Raji (cell line): ENCODE measurements at regions not wholly inside any gene's neighbourhood (a gene's known extent, or its start where the extent isn't known, plus 50 kb on each side); places are given as distances from the start of the nearest gene placed in this dataset.

Source experiments
- POLR2A ChIP-seq: IDR thresholded peaks from 2 replicates; pipeline ENCODE4 v1.6.1; 2011; ENCODE audit warnings: low read depth, low read length, control low read depth; ENCODE audit not compliant: insufficient read depth

GRCh38 chr3:106116733-106117489 is 248.1 kb upstream of the CBLB start:
- no peak for TF ChIP-seq POLR2A

- TF ChIP-seq POLR2A: no peak
Measured at GRCh38 chr3:106117490-106117858, 248.7 kb upstream of the CBLB start.

DNA sequence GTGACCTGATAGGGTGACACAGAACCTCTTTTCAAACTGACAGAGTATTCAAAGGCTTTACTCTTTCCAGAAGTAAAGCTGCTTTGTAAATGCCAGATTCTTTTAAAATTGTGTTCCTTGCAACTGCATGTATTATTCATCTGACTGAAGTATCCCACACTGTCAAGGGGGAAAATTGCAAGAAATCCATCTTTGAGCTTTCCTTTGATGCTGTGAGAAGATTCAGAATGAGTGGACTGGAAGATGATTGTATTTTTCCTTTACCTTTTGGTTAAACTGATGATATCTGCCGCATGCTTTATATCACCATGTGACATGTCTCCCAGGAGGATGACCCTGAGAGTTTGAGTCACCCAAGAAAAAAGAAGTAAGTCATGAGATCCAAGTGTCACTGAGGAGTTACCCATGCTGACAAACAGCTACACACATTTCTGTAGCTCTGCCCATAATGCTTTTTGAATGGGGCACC is 250.8 kb upstream of the CBLB start:
- no peak for TF ChIP-seq POLR2A

DNA sequence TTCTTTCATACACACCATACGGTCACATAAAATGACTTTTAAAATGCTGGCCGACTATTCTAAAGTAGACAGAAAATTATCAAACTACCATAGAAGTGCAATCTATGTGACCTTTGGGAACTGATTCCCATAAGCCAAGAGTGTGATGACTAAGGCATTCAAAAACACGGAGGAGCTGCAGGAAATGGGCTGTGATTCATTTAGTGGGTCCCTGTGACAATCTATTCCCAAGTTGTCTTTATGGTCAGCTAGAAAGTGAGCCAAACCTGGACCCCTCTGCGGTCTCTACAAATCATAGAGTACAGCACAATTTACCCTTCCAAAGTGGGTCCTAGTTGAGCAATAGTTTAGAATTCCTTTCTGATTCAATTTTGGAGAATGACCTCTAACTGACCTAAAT is 251.5 kb upstream of the CBLB start:
- no peak for TF ChIP-seq POLR2A

DNA sequence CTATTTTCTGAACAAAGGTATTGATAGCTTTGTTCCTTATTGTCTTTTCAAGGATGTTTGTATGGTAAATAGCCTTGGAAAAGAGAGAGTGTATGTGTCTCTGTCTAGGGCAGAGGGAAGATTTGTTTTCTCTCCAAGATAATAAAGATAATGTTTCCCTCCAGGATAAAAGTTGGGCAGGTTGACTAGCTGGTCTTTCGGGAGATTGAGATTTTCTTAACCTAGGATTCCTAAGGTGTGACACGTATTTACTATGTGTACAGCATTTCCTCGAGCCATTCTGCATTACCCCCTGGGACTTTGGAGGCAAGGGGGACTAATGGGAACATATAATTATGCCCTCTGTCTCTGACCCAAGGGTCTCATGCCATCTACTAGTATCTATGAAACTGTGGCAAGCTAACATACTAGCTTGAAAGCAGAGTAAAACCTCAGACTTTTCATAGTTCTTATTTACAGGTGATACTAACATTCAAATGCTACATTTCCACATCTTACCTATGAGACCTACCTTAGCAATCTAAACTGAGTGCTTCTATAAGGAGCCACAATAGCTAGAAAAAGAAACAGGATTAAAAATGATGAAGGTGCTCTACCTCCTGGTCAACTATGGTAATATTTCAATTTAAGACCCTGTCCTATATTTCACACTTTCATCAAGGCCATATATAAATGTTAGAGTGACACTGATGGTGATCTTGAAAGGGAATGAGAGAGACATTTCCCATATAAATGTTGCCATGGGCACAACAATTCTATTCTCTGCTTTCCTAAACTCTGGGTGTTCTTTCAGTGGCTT is 252.9 kb upstream of the CBLB start:
- no peak for TF ChIP-seq POLR2A

GRCh38 chr3:106124818-106125217 is 256.0 kb upstream of the CBLB start:
- TF ChIP-seq POLR2A: no peak

- no peak for TF ChIP-seq POLR2A
Measured at GRCh38 chr3:106125321-106125720, 256.5 kb upstream of the CBLB start.

- no peak for TF ChIP-seq POLR2A
Measured at GRCh38 chr3:106126067-106126845, 257.4 kb upstream of the CBLB start.

- TF ChIP-seq POLR2A: no peak
Measured at GRCh38 chr3:106126846-106127235, 258.0 kb upstream of the CBLB start.

- TF ChIP-seq POLR2A: no peak
Measured at GRCh38 chr3:106129939-106130338, 261.1 kb upstream of the CBLB start.

GRCh38 chr3:106130384-106131198 is 261.8 kb upstream of the CBLB start:
- no peak for TF ChIP-seq POLR2A

GRCh38 chr3:106135451-106136160 is 266.8 kb upstream of the CBLB start:
- no peak for TF ChIP-seq POLR2A

- TF ChIP-seq POLR2A: no peak
Measured at GRCh38 chr3:106139826-106140225, 271.0 kb upstream of the CBLB start.

DNA sequence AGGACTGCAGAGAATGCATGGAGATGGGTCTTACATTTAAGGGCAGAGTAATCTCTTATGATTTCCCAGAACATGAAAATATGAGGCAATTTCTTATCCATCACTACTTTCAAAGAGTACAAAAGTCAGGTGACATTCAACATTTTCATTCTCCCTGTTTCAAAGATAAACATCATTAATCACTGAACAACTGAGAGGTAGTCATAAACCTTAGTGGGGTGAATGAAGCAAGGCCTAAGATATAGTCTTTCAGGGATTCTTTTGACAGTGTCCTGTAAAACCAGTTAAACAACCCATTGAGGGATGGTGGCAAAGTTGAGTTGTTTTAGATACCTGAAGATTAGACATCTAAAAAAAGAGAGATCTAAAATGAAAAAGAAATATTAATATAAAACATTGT is 271.6 kb upstream of the CBLB start:
- TF ChIP-seq POLR2A: no peak
